ENCODE measurements at regions not wholly inside any gene's neighbourhood (a gene's known extent, or its start where the extent isn't known, plus 50 kb on each side); places are given as distances from the start of the nearest gene placed in this dataset.

DNA sequence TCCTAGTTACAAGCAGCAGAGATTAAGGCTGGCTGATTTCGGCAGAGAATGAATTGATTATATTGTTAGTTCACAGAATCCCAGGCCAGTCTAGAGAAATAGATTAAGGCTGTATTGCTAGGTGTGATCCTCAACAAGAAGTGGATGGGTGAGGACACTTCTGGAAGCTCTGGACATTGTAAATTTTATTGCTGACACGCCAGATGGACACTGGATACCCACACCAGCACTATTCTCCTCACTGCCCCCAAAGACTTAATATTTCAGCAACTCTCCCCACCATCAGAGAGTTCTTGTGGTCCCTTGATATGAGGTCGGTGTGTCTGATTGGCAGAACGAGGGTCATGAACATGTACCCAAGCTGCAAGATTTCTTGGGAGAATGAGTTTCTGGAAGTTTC lies 171.6 kb upstream of the EGFLAM start:
- no peak overlapping the region for H3K18ac ChIP-seq (ENCODE audit: low read depth, low read length)
- WGBS, 2 experiments (ENCODE audit: extremely low coverage in 2 of 2, insufficient read length in 1 of 2), result no CpG with 5 or more reads among the region's 4 CpGs
- H3K9ac ChIP-seq (ENCODE audit: low read depth, low read length), result no peak overlapping the region
- H3K4ac ChIP-seq (ENCODE audit: low read depth, low read length), result no peak overlapping the region
- no peaks in the 10 kb centered on the region for H3K36me3 ChIP-seq (ENCODE audit: control insufficient read depth, insufficient read depth, low read length)
- H4K8ac ChIP-seq (ENCODE audit: low read depth in 2 of 2, low read length in 2 of 2), result no peak overlapping the region
- no peak overlapping the region for H2BK5ac ChIP-seq (ENCODE audit: low read depth, low read length, poor library complexity, severe bottlenecking)
- H2BK120ac ChIP-seq (ENCODE audit: low read depth, low read length), result no peak overlapping the region
- TF ChIP-seq, protein P1, sequence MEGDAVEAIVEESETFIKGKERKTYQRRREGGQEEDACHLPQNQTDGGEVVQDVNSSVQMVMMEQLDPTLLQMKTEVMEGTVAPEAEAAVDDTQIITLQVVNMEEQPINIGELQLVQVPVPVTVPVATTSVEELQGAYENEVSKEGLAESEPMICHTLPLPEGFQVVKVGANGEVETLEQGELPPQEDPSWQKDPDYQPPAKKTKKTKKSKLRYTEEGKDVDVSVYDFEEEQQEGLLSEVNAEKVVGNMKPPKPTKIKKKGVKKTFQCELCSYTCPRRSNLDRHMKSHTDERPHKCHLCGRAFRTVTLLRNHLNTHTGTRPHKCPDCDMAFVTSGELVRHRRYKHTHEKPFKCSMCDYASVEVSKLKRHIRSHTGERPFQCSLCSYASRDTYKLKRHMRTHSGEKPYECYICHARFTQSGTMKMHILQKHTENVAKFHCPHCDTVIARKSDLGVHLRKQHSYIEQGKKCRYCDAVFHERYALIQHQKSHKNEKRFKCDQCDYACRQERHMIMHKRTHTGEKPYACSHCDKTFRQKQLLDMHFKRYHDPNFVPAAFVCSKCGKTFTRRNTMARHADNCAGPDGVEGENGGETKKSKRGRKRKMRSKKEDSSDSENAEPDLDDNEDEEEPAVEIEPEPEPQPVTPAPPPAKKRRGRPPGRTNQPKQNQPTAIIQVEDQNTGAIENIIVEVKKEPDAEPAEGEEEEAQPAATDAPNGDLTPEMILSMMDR (conservative IDR thresholded peaks at IDR 0.05; ENCODE audit: low read depth, low read length), result no peak
- TF ChIP-seq NFE2L2 (IDR thresholded peaks at IDR 0.05; ENCODE audit: low read depth, low read length), result no peak
- no peak for TF ChIP-seq POLR2A (IDR thresholded peaks at IDR 0.05; ENCODE audit: low read depth, low read length)
- no peak for TF ChIP-seq RAD21 (IDR thresholded peaks at IDR 0.05; ENCODE audit: low read length)
- no peak for TF ChIP-seq FOS (IDR thresholded peaks at IDR 0.05; ENCODE audit: low read depth, low read length)
- TF ChIP-seq CEBPB (IDR thresholded peaks at IDR 0.05; ENCODE audit: low read depth, low read length), result no peak
- no peak for TF ChIP-seq RCOR1 (IDR thresholded peaks at IDR 0.05; ENCODE audit: insufficient replicate concordance, low read length)
- no peak for TF ChIP-seq MAZ (IDR thresholded peaks at IDR 0.05; ENCODE audit: borderline replicate concordance, low read depth, low read length)
- no peak for TF ChIP-seq MXI1 (IDR thresholded peaks at IDR 0.05; ENCODE audit: borderline replicate concordance, low read depth, low read length)
- TF ChIP-seq MAFK (IDR thresholded peaks at IDR 0.05; ENCODE audit: low read depth, low read length), result no peak
- TF ChIP-seq SMC3 (IDR thresholded peaks at IDR 0.05; ENCODE audit: low read depth, low read length), result no peak
- DNase-seq (no peak), ATAC-seq (ENCODE audit: low read depth) (no peak)
- no peak overlapping the region for H2AK5ac ChIP-seq (ENCODE audit: low read depth, low read length)
- no peak overlapping the region for H4K91ac ChIP-seq (ENCODE audit: insufficient read depth, low read depth, low read length)
- H3K14ac ChIP-seq (replicated peaks; ENCODE audit: low read depth, low read length), result no peak overlapping the region
- ChIA-PET POLR2A (ENCODE audit: unreplicated experiment) (no interaction called here), CTCF (no interaction called here)
- peaks cover 2% of the 10 kb centered on the region; the same call in 1 of the 2 replicates for H3K27me3 ChIP-seq (ENCODE audit: control insufficient read depth, insufficient read depth, low read length)
- H3K79me1 ChIP-seq (ENCODE audit: low read depth in 1 of 2, low read length in 2 of 2), result no peaks in the 10 kb centered on the region
- H3K9me1 ChIP-seq (ENCODE audit: insufficient read depth, low read length), result no peaks in the 10 kb centered on the region
- no peak overlapping the region for H3K27ac ChIP-seq (ENCODE audit: insufficient read depth, low read length)
- in situ Hi-C loops (cut with MboI; ENCODE audit: low sequenced_read_pairs), result no loop called here
- H3K4me2 ChIP-seq (ENCODE audit: low read depth, low read length), result no peak overlapping the region
- no peak overlapping the region for H2AK9ac ChIP-seq (replicated peaks; ENCODE audit: low read depth, low read length, poor library complexity)
- H2BK15ac ChIP-seq (ENCODE audit: low read depth, low read length), result no peak overlapping the region
- no TSS peak for BruUV-seq (replicated peaks)
- no peaks in the 10 kb centered on the region for H3K9me3 ChIP-seq (ENCODE audit: control insufficient read depth, insufficient read depth, low read length)
- H2BK20ac ChIP-seq (ENCODE audit: low read depth, low read length), result no peak overlapping the region
- H4K20me1 ChIP-seq (ENCODE audit: insufficient read depth, low read length), result no peaks in the 10 kb centered on the region
- H2AFZ ChIP-seq (replicated peaks; ENCODE audit: low read length, poor library complexity), result no peak overlapping the region
- no peak overlapping the region for H3K4me3 ChIP-seq (ENCODE audit: insufficient read depth, low read depth, low read length)
- dilution Hi-C loops (cut with HindIII; ENCODE audit: low sequenced_read_pairs, unreplicated experiment), result no loop called here
- H4K5ac ChIP-seq (ENCODE audit: low read depth, low read length), result no peak overlapping the region
- no peaks in the 10 kb centered on the region for H3K4me1 ChIP-seq (ENCODE audit: control insufficient read depth, insufficient read depth, low read length)
- no peak overlapping the region for H3K23ac ChIP-seq (ENCODE audit: low read depth, low read length)
- intact Hi-C loops (cut with micrococcal nuclease), result no loop called here
- H3K56ac ChIP-seq (ENCODE audit: extremely low read depth, insufficient read depth, low read length), result no peak overlapping the region
